Nephron progenitor cell (in vitro differentiated cells): ENCODE measurements at regions not wholly inside any gene's neighbourhood (a gene's known extent, or its start where the extent isn't known, plus 50 kb on each side); places are given as distances from the start of the nearest gene placed in this dataset.

Source experiments
- DNase-seq: peaks from one replicate; pipeline ENCODE4 v3.0.0; 2021
- H3K27ac Mint-ChIP-seq: 2 replicates; pipeline ENCODE4 v1.8.0; 2021; ENCODE audit warnings: mild to moderate bottlenecking, moderate library complexity, mixed read lengths
- H3K27me3 Mint-ChIP-seq: 2 replicates; pipeline ENCODE4 v1.8.0; 2021; ENCODE audit warnings: mild to moderate bottlenecking, low read depth, mixed read lengths; ENCODE audit not compliant: poor library complexity
- H3K36me3 Mint-ChIP-seq: 2 replicates; pipeline ENCODE4 v1.8.0; 2021; ENCODE audit warnings: low read depth, mixed read lengths
- H3K4me1 Mint-ChIP-seq: 2 replicates; pipeline ENCODE4 v1.8.0; 2021; ENCODE audit warnings: mixed read lengths
- H3K4me3 Mint-ChIP-seq: 2 replicates; pipeline ENCODE4 v1.8.0; 2021; ENCODE audit warnings: mild to moderate bottlenecking, moderate library complexity, mixed read lengths
- H3K9me3 Mint-ChIP-seq: 2 replicates; pipeline ENCODE4 v1.8.0; 2021; ENCODE audit warnings: mild to moderate bottlenecking, moderate library complexity, mixed read lengths
- CTCF ChIP-seq: fragments of 200-600 bp; sonication (generic); IDR thresholded peaks from 2 replicates; pipeline ENCODE4 v1.5.0; 2021; ENCODE audit warnings: antibody characterized with exemption

- Mint-ChIP-seq H3K9me3 (peaks cover 5% of the 10 kb centered on the region), H3K4me1 (no peaks in the 10 kb centered on the region), H3K36me3 (no peaks in the 10 kb centered on the region), H3K4me3 (no peak overlapping the region), H3K27ac (no peak overlapping the region), H3K27me3 (no peaks in the 10 kb centered on the region)
- no peak for TF ChIP-seq CTCF
- DNase-seq = no peak
Observed at GRCh38 chrX:127568691-127569090, 483.5 kb downstream of the ACTRT1 start.

DNA sequence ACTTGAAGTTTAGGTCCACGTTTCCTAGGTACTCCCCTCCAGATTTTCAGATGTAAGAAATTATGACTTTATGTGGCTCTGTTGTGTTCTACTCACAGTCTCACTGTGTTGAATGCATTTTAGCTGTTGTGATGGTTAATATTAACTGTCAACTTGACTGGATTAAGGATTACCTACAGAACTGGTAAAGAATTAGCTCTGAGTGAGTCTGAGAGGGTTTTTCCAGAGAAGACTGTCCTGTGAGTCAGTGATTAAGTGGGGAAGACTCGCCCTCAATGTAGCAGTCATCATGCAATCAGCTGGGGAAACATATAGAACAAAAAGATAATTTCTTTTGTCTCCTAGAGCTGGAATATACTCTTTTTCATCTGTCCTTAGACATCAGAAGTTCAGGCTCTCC is 493.4 kb downstream of the ACTRT1 start:
- H3K9me3 Mint-ChIP-seq = peaks cover 47% of the 10 kb centered on the region
- peaks cover 4% of the 10 kb centered on the region for H3K27me3 Mint-ChIP-seq
- no peak overlapping the region for H3K4me3 Mint-ChIP-seq
- H3K4me1 Mint-ChIP-seq = no peaks in the 10 kb centered on the region
- no peak for TF ChIP-seq CTCF
- H3K36me3 Mint-ChIP-seq = no peaks in the 10 kb centered on the region
- no peak overlapping the region for H3K27ac Mint-ChIP-seq
- no peak for DNase-seq

DNA sequence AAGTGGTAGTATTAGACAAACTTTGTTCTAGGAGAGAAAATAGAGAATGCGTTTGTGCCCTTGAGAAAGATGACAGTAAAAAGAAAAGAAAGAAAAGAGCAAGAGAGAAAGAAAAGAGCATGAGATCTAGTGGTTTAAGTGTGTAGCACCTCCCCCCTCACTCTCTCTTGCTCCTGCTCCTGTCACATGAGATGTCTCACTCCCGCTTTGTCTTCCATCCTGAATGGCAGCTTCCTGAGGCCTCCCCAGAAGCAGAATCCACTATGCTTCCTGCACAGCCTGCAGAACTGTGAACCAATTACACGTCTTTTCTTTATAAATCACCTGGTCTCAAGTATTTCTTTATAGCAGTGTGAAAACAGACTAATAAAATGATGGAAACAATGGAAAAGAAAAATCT is 499.6 kb downstream of the ACTRT1 start:
- no peak for DNase-seq
- Mint-ChIP-seq H3K27me3 (peaks cover 4% of the 10 kb centered on the region), H3K9me3 (peaks cover 28% of the 10 kb centered on the region), H3K4me1 (peaks cover 6% of the 10 kb centered on the region), H3K27ac (no peak overlapping the region), H3K4me3 (no peak overlapping the region), H3K36me3 (no peaks in the 10 kb centered on the region)
- TF ChIP-seq CTCF = no peak

DNA sequence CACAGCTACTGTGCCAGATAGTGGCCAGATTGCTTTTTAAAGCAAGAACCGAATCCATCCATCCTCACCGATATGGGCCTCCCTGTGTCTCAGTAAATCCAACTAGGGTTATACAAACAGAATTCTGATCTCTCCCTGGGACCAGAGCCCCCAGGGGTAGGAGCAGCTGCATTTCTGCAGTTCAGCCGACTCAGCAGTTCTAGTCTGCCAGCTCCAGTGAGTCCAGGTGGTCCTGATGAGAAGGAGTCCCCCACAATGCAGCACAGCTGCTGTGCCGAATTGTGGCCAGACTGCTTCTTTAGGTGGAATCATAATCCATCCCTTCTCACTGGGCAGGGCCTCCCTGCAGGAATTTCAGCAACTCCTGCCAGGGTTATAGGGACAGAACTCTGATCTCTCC is 532.9 kb downstream of the ACTRT1 start:
- Mint-ChIP-seq H3K4me1 (peaks cover 4% of the 10 kb centered on the region), H3K4me3 (no peak overlapping the region), H3K36me3 (no peaks in the 10 kb centered on the region), H3K27me3 (no peaks in the 10 kb centered on the region), H3K27ac (no peak overlapping the region), H3K9me3 (peaks cover 43% of the 10 kb centered on the region)
- TF ChIP-seq CTCF = no peak
- DNase-seq = no peak

GRCh38 chrX:127490000-127490399 is 562.2 kb downstream of the ACTRT1 start:
- Mint-ChIP-seq H3K9me3 (peaks cover 60% of the 10 kb centered on the region), H3K27me3 (no peaks in the 10 kb centered on the region), H3K4me3 (no peak overlapping the region), H3K4me1 (no peaks in the 10 kb centered on the region), H3K27ac (no peak overlapping the region), H3K36me3 (no peaks in the 10 kb centered on the region)
- no peak for DNase-seq
- TF ChIP-seq CTCF = no peak

DNA sequence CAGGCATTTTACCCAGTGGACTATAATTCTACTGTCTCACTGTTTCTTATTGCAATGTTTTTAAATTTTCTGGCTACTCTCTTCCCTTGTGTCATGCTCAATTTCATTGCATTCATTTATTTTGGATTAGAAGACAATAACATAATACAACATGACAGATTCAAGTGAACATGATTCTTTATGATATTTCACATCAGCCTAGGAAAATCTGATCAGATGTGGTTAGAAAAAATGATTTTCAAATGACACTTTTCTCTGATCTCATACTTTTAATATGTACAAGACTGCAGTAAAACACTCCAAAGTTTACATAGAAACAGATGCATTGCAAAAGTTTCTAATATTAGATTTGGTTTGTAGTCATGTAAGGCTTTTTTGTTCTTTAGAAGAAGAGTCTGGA is 586.0 kb downstream of the ACTRT1 start:
- H3K36me3 Mint-ChIP-seq = no peaks in the 10 kb centered on the region
- H3K27ac Mint-ChIP-seq = no peak overlapping the region
- H3K4me1 Mint-ChIP-seq = no peaks in the 10 kb centered on the region
- no peak overlapping the region for H3K4me3 Mint-ChIP-seq
- H3K9me3 Mint-ChIP-seq = no peaks in the 10 kb centered on the region
- no peaks in the 10 kb centered on the region for H3K27me3 Mint-ChIP-seq
- no peak for DNase-seq
- TF ChIP-seq CTCF = no peak
